ENCODE measurements at regions not wholly inside any gene's neighbourhood (a gene's known extent, or its start where the extent isn't known, plus 50 kb on each side); places are given as distances from the start of the nearest gene placed in this dataset.

DNA sequence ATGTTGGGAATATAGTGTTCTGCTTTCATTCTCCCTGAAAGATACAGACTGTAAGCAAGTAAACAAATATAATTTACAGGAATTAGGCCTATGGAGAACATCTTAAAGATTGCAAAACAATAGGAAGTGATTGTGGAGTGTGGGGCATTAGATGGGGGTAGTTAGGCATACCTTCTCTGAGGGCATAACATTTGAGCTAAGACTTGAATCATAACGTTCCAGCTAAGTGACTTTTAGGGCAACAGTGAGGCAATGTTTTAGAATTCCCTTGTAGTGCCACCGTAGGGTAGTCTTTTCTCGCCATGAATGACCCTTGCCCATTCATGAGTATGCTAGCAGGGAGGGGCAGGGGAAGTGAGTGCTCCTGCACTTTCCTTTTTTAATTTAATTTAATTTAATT, 173.3 kb downstream of the SPATA31D1 start:
- DNase-seq = no peak

DNA sequence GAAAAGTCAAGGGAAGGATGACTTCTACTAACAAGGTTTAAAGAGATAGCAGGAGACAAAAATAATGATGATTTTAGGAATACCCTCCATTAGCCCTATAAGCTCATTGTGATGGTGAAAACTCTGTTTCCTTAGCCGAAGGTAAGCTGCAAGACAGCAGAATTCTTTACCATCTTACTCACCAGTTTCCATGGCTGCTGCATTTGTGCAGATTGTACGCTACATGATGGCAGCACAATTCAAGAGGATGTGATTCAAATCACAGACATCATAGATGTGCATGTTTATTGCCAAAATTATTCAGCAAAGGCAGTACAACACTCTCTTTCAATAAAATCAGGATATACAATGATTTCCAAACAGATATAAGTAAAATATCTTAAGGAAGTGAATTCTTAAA, 175.6 kb downstream of the SPATA31D1 start:
- DNase-seq = no peak

GRCh38 chr9:82167296-82167695, 178.7 kb downstream of the SPATA31D1 start:
- no peak for DNase-seq

GRCh38 chr9:82168585-82168984, 180.0 kb downstream of the SPATA31D1 start:
- no peak for DNase-seq

GRCh38 chr9:82170866-82171265, 182.3 kb downstream of the SPATA31D1 start:
- no peak for DNase-seq

DNA sequence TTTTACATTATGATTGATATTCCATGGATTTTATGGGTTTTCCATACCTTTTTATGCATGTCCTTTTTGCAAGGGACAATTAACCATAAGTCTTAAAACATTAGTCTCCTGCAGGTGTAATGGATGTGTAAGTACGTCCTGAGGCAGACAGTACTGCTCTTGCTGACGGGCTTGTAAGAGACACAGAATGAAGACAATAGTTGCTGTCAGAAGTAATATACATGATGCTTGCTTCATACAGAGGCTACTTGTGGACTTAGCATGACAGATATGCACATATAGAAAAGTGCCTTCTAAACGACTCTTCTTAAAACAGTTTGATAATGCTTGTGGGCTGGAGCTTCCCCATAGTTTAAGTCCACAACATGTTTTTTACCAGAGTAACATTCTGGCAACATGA, 182.7 kb downstream of the SPATA31D1 start:
- no peak for DNase-seq

DNA sequence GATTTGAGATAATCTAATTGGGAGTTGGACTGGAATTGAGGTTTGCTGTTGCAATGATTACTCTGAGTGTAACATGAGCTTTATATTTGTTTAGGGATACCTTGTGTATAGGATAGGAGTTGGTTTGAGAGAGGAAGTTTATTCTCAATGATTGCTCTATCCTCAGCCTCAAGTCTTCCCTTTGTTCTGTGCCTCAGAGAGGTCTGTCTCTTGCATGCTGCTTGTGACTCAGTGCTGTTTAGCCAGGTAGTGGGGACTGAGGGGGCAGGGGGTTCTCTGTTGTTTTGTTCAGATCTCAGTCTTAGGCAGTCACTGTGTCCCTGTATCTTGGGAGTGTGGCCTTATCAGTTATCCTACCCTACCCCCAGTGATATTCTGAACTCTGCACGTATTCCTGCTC, 192.1 kb downstream of the SPATA31D1 start:
- DNase-seq = no peak

DNA sequence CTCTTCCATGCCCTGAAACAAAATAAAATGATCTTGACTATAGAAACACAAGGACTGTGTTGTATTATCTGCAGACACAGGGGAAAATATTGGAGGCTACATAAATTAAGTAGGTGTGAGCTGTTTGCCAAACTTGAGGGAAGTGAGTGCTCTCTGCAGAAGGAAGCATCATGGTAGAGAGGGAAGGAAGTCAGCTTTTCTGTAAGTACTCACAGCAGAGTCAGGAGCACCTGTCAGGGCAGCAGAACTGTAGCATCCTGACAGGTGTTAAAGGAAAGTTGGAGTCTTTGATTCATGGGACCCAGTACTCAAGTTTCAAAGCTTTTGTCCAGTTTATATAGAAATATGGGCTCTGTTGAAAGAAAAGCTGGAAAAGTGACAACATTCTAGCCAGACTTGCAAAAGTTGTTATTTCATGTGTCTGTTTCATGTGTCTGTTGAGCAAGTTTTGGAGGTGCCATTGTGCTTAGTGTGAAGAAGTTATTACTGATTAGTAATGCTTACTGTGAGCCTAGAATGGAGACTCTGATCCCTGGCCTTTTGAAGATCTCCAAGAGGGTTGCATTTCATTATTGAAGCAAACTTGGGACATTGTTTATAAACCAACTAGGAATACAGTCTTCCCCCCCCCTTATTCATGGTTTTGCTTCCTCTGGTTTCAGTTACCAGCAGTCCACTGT, 194.7 kb downstream of the SPATA31D1 start:
- DNase-seq = no peak

- DNase-seq = no peak
Measured at GRCh38 chr9:82184524-82184923, 196.0 kb downstream of the SPATA31D1 start.

DNA sequence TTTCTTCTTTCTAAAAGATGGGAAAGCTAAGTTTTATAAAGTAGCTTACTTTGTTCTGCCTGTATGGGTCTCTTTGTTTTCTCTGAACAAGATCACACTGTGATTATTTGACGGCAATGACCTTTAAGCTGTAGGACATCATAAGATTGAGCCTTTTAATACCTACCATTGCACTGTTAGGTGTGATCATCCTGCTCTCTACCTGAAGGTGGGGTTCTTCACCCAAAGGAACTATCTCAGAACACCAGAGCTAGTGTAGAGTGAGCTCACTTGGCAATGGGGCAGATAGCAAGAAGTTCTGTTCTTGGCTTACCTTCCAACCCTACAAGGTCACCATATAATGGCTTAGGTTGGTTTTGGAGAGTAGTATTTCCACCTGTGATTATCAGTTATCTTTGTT, 200.2 kb downstream of the SPATA31D1 start:
- no peak for DNase-seq

- no peak for DNase-seq
Measured at GRCh38 chr9:82191082-82191770, 202.7 kb downstream of the SPATA31D1 start.

GRCh38 chr9:82192211-82192610, 203.6 kb downstream of the SPATA31D1 start:
- no peak for DNase-seq

DNA sequence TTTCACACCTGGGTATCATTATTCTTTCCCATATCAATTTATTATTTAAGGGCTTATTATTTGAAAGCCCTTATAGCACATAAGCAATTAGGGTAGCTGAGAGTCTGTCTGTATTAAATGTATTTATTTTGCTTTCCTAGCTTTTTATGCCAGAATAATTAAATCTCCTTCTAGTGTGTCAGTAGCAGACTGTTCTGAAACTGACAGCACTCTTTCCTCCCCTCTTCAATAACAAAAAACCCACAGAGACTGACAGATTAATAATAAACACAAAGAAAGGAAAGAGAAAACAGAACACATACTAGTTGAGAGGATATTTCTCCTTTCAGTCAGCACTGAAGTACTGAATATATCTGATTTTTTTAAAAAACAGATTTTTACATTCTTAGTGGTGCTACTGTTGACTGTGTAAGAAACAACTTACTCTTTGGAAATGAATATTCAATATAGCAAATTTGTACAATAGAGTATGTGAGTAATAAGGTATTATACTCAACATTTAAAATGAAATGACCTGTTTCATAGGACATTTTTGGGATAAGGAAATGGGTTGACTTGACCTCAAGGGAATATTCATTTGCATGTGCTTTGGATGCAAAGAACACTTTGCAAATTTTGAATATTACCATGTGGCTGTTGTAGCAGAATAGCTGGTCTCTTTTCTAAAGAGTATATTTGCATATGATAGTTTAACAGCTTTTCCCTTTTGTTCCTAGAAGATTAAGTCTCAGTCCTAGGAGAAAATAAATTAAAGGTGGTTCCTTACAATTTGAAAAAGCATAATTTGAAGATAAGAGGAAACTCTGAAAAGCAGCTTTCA, 208.3 kb downstream of the SPATA31D1 start:
- DNase-seq = no peak

DNA sequence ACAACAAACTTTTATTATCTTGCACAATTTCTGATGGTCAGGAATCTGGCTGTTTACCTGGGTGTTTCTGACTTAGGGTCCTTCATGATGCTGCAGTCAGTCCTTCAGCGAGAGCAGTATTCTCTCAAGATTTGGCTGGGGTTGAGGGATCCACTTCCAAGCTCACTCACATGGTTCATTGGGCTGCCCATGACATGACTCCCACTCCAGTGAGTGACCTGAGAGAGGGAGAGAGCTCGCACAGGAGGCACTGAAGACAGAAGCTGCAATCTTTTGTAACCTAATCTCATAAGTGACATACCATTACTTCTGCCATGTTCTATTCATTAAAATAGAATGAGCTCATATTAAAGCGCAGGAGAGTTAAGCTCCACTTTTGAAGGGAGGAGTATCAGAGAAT, 212.6 kb downstream of the SPATA31D1 start:
- no peak for DNase-seq

DNA sequence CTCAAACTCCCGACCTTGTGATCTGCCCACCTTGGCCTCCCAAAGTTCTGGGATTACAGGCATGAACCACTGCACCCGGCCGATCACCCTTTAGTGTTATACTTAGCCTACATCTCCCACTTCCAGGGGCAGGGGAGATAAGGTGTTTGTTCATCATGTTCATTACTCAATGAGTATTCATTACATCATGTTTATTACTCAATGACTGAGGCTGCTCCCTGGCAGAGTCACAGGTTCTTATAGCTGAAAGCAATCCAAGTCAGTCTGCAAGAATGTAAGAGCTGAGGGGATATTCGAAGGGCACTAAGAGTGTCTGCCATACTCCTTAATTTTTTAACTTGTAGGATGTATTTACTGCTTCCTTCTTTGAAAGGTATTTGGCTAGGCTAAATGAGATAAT, 214.2 kb downstream of the SPATA31D1 start:
- DNase-seq = no peak

GRCh38 chr9:82206490-82206889, 217.9 kb downstream of the SPATA31D1 start:
- no peak for DNase-seq

DNA sequence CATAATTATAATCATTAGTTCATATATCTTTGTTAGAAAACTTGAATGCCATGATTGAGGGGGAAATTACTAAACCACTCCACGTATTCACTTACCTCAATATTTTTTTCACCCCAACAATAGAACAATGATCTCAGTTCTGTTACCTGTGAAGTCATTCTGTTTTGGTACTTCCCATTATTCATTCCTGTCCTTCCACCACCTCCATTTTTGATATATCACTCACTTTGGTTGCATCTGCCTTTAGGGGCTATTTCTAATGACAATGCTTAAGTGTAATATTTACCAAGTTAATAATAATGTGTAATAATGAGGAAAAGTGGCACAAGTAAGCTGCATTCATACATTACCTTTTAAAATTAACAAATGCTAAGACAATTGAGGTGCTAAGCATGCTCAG, 218.4 kb downstream of the SPATA31D1 start:
- DNase-seq = no peak

GRCh38 chr9:82208741-82209450, 220.3 kb downstream of the SPATA31D1 start:
- DNase-seq = no peak

GRCh38 chr9:82209797-82210470, 221.4 kb downstream of the SPATA31D1 start:
- DNase-seq = no peak

DNA sequence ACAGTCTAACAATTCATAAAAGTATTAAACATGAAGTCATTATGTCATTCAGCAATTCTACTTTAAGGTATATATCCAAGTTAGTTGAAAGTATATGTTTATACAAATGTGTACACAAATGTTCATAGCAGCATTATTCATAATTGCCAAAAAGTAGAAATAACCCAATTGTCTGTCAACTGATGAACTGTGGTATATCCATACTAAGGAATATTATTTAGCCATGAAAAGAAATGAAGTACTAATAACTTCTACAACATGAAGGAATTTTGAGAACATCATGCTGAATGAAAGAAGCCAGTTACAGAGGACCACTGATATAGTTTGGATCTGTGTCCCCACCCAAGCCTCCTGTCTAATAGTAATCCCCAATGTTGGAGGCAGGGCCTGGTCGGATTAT, 224.3 kb downstream of the SPATA31D1 start:
- DNase-seq = no peak

DNA sequence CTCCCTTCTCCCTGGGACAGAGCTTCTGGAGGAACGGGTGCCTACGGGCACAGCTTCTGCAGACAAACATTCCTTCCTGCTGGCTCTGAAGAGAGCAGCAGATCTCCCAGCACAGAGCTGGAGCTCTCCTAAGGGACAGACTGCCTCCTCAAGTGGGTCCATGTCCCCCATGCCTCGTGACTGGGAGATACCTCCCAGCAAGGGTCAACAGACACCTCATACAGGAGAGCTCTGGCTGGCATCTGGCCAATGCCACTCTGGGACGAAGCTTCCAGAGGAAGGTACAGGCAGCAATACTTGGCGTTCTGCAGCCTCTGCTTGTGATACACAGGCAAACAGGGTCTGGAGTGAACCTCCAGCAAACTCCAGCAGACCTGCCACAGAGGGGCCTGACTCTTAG, 227.9 kb downstream of the SPATA31D1 start:
- DNase-seq = no peak

DNA sequence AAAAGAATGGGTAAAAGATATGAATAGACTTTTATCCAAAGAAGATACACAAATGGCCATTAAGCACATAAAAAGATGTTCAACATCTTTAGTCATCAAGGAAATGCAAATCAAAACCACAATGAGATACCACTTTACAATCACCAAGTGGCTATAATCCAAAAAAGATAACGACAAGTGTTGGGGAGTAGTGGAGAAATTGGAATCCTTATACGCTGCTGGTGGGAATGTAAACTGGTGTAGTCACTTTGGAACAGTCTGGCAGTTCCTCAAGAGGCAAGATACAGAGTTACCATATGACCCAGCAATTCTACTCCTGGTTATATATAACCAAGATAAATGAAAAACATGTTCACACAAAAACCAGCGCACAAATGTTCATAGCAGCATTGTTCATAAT, 234.9 kb downstream of the SPATA31D1 start:
- no peak for DNase-seq

GRCh38 chr9:82231411-82231810, 242.8 kb downstream of the SPATA31D1 start:
- no peak for DNase-seq

All from NCI-H1436 (cell line).